ENCODE measurements at regions not wholly inside any gene's neighbourhood (a gene's known extent, or its start where the extent isn't known, plus 50 kb on each side); places are given as distances from the start of the nearest gene placed in this dataset.

DNA sequence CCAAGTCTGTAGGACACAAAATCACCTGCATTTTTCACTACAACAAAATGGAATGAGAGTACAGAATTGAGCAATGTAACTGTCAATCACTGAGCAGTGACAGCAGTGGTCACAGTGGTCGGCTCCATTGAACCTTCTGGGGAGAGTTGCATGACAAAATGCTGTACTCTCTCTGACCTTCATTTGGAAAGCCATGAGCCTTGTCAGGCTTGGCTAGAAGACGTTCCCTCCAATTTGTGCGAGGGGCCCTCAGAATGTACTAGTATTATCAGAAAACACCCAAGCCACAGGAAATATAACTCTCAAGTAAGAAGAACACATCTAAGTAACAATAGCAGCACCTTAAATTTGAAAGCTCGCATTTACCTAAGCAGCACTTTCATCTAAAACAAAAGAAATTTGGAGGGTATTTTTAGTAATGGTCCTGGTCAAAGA, 425.6 kb upstream of the MEF2C start:
- no peak overlapping the region for H4K5ac ChIP-seq (ENCODE audit: insufficient read length, low read depth, low read length)
- no peaks in the 10 kb centered on the region for H3K27me3 ChIP-seq (replicated peaks in 1 of 4; ENCODE audit: control insufficient read depth in 3 of 4, extremely low read depth in 1 of 4, insufficient read depth in 3 of 4, low read length in 3 of 4)
- H3K14ac ChIP-seq (ENCODE audit: insufficient read length): no peak overlapping the region
- H3K23me2 ChIP-seq (ENCODE audit: low read depth, low read length): no peaks in the 10 kb centered on the region
- 80% methylated on average over 4 of the region's 4 CpGs; no CpG with 5 or more reads in 1 of the 2 experiments for WGBS, 2 experiments (ENCODE audit: extremely low coverage in 1 of 2, insufficient coverage in 1 of 2, insufficient read length in 1 of 2, insufficient replicate concordance in 2 of 2, low coverage in 1 of 2, low lambda C conversion rate in 2 of 2, missing lambda C conversion rate in 1 of 2)
- no peak overlapping the region for H2AK5ac ChIP-seq (ENCODE audit: low read depth, low read length)
- no peak overlapping the region for H3K4ac ChIP-seq (replicated peaks; ENCODE audit: insufficient read length, low read depth, low read length)
- peaks cover 0 to 3% (median 0%) of the 10 kb centered on the region in 4 experiments; a peak in 1 of 7 replicates for H3K4me1 ChIP-seq (replicated peaks in 1 of 4; ENCODE audit: control insufficient read depth in 3 of 4, insufficient read depth in 4 of 4, low read length in 3 of 4)
- no peak overlapping the region for H3K18ac ChIP-seq (ENCODE audit: extremely low read depth, low read length)
- ChIA-PET CTCF (ENCODE audit: partially characterized antibody) (no interaction called here), POLR2A (ENCODE audit: partially characterized antibody) (no interaction called here)
- H3K36me3 ChIP-seq (ENCODE audit: control insufficient read depth in 2 of 4, insufficient read depth in 4 of 4, low read length in 3 of 4): no peaks in the 10 kb centered on the region
- H3K9ac ChIP-seq (replicated peaks in 1 of 4; ENCODE audit: extremely low read depth in 1 of 4, low read depth in 3 of 4, low read length in 3 of 4): no peak overlapping the region
- no peak overlapping the region for H2BK5ac ChIP-seq (ENCODE audit: low read depth, low read length)
- H3K27ac ChIP-seq (ENCODE audit: low read depth, low read length): no peak overlapping the region
- H2BK15ac ChIP-seq (ENCODE audit: low read length): no peak overlapping the region
- TF ChIP-seq HDAC2 (IDR thresholded peaks at IDR 0.05; ENCODE audit: borderline replicate concordance in 1 of 2, low read depth in 2 of 2, low read length in 2 of 2) (no peak), GTF2F1 (IDR thresholded peaks at IDR 0.05; ENCODE audit: borderline replicate concordance, low read depth, low read length) (no peak), RXRA (IDR thresholded peaks at IDR 0.05; ENCODE audit: insufficient read depth, low read depth, low read length) (no peak), SIRT6 (IDR thresholded peaks at IDR 0.05; ENCODE audit: low read length) (no peak), BCL11A (IDR thresholded peaks at IDR 0.05; ENCODE audit: low read depth in 2 of 2, low read length in 2 of 2) (no peak), MAFK (IDR thresholded peaks at IDR 0.05; ENCODE audit: low read depth, low read length) (no peak), BRCA1 (IDR thresholded peaks at IDR 0.05; ENCODE audit: low read depth, low read length) (no peak), GABPA (IDR thresholded peaks at IDR 0.05; ENCODE audit: borderline replicate concordance, insufficient read depth, low read length) (no peak), CHD1 (IDR thresholded peaks at IDR 0.05; ENCODE audit: low read depth, low read length) (no peak), TEAD4 (IDR thresholded peaks at IDR 0.05; ENCODE audit: low read depth, low read length) (no peak), POLR2AphosphoS5 (IDR thresholded peaks at IDR 0.05; ENCODE audit: low read depth, low read length) (no peak), EP300 (IDR thresholded peaks at IDR 0.05; ENCODE audit: borderline replicate concordance in 1 of 2, low read depth in 2 of 2, low read length in 2 of 2) (no peak), TBP (IDR thresholded peaks at IDR 0.05; ENCODE audit: low read depth, low read length) (no peak), SRF (IDR thresholded peaks at IDR 0.05; ENCODE audit: low read depth, low read length) (no peak), EGR1 (IDR thresholded peaks at IDR 0.05; ENCODE audit: borderline replicate concordance, low read depth, low read length) (no peak)
- no peaks in the 10 kb centered on the region for H3K79me2 ChIP-seq (ENCODE audit: control insufficient read depth in 1 of 2, insufficient read depth in 2 of 2, low read length in 2 of 2)
- no peak overlapping the region for H3K4me2 ChIP-seq (ENCODE audit: insufficient read depth in 1 of 2, low read depth in 2 of 2, low read length in 2 of 2)
- H3K56ac ChIP-seq (replicated peaks; ENCODE audit: insufficient read length, low read depth, low read length): no peak overlapping the region
- H4K20me1 ChIP-seq (replicated peaks in 1 of 2; ENCODE audit: control insufficient read depth in 1 of 2, insufficient read depth in 2 of 2, low read length in 2 of 2): no peaks in the 10 kb centered on the region
- no peak overlapping the region for H4K8ac ChIP-seq (ENCODE audit: extremely low read depth, insufficient read depth, low read length)
- DNase-seq (ENCODE audit: low read depth in 1 of 2, low spot score in 2 of 2) (no peak), FAIRE-seq (no peak)
- H2BK12ac ChIP-seq (ENCODE audit: low read depth, low read length): no peak overlapping the region
- no peak overlapping the region for H2AFZ ChIP-seq (ENCODE audit: low read length)
- H3K79me1 ChIP-seq (ENCODE audit: low read depth, low read length): no peaks in the 10 kb centered on the region
- no peaks in the 10 kb centered on the region for H3K9me3 ChIP-seq (ENCODE audit: insufficient read depth in 2 of 2, low read depth in 1 of 2, low read length in 1 of 2)
- H4K91ac ChIP-seq (replicated peaks; ENCODE audit: insufficient read length, low read length): no peak overlapping the region
- H3K23ac ChIP-seq (ENCODE audit: insufficient read length): no peak overlapping the region
- no peak overlapping the region for H2BK120ac ChIP-seq (replicated peaks; ENCODE audit: low read depth, low read length)
- no peak overlapping the region for H3K4me3 ChIP-seq (ENCODE audit: extremely low read depth in 1 of 4, insufficient read depth in 2 of 4, low read depth in 3 of 4, low read length in 4 of 4)
- H2BK20ac ChIP-seq (ENCODE audit: low read length): no peak overlapping the region
